Stimulated activated CD4-positive, alpha-beta T cell treated with anti-CD3 and anti-CD28 coated beads, Interleukin-2, amount 100 ng/mL, for 48 hours (primary cell): ENCODE measurements at regions not wholly inside any gene's neighbourhood (a gene's known extent, or its start where the extent isn't known, plus 50 kb on each side); places are given as distances from the start of the nearest gene placed in this dataset.

Experiments used
- DNase-seq, 2 donors: peaks; one replicate each; pipeline ENCODE4 v3.0.0-alpha.2; 2020

DNA sequence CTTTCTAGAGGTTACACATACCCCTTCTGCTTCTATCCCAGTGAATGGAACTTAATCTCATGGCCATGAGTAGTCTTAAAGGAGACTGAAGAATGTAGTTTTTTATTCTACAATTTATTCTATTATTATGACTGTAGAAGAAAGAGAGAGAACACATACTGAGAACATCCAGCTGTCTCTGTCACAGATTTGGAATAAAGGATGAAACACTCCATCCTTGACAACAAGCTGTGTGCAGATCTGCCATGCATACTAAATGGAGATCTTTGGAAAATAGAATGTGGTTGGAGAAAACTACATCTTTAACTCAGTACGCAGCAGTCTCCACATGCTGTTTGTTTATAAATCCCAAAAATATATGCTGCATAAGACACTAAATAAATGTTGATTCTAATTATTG, 54.1 kb upstream of the NUDT7 start:
- DNase-seq = no peak

DNA sequence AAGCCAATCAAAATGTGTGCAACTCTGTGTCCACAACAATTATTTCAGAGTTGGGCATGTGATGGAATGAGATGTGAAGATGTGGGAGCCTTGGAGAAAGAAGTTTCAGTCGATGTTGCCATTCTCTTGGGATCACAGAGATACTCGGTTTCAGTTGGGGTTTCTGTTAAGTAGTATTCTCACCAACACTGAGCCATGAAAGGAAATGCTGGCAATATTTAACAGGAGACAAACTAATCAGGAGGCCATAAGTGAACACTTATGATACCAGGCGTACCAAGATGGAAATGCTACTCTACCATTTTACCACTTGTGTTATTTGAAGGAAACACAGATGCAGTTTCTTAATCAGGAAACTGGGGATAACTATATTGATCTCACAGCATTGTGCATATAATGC, 53.3 kb upstream of the NUDT7 start:
- DNase-seq = no peak
